ENCODE measurements at regions not wholly inside any gene's neighbourhood (a gene's known extent, or its start where the extent isn't known, plus 50 kb on each side); places are given as distances from the start of the nearest gene placed in this dataset.

- intact Hi-C loops (cut with micrococcal nuclease; ENCODE audit: unreplicated experiment), result no loop called here
- ChIA-PET CTCF (no interaction called here), POLR2A (no interaction called here)
- Mint-ChIP-seq H3K4me1 (ENCODE audit: low read depth, unreplicated experiment) (no peaks in the 10 kb centered on the region), H3K27ac (ENCODE audit: unreplicated experiment) (no peak overlapping the region), H3K27me3 (ENCODE audit: insufficient read depth, unreplicated experiment) (no peaks in the 10 kb centered on the region), H3K36me3 (ENCODE audit: insufficient read depth, unreplicated experiment) (no peaks in the 10 kb centered on the region), H3K9me3 (ENCODE audit: unreplicated experiment) (no peaks in the 10 kb centered on the region), H3K4me3 (ENCODE audit: unreplicated experiment) (no peak overlapping the region)
- no peak overlapping the region for H3K4me3 ChIP-seq (ENCODE audit: low read depth, low read length)
- H3K4me1 ChIP-seq, result no peaks in the 10 kb centered on the region
- TF ChIP-seq, protein P1, sequence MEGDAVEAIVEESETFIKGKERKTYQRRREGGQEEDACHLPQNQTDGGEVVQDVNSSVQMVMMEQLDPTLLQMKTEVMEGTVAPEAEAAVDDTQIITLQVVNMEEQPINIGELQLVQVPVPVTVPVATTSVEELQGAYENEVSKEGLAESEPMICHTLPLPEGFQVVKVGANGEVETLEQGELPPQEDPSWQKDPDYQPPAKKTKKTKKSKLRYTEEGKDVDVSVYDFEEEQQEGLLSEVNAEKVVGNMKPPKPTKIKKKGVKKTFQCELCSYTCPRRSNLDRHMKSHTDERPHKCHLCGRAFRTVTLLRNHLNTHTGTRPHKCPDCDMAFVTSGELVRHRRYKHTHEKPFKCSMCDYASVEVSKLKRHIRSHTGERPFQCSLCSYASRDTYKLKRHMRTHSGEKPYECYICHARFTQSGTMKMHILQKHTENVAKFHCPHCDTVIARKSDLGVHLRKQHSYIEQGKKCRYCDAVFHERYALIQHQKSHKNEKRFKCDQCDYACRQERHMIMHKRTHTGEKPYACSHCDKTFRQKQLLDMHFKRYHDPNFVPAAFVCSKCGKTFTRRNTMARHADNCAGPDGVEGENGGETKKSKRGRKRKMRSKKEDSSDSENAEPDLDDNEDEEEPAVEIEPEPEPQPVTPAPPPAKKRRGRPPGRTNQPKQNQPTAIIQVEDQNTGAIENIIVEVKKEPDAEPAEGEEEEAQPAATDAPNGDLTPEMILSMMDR (IDR thresholded peaks at IDR 0.05; ENCODE audit: insufficient read depth in 1 of 2, low read depth in 1 of 2, low read length in 1 of 2, severe bottlenecking in 1 of 2, unreplicated experiment in 1 of 2), result no peak
- H3K27me3 ChIP-seq (replicated peaks; ENCODE audit: control insufficient read depth, insufficient read depth, low read length), result no peaks in the 10 kb centered on the region
- BruUV-seq (replicated peaks), result no TSS peak
- H3K9me3 ChIP-seq, result no peaks in the 10 kb centered on the region
- H3K36me3 ChIP-seq (ENCODE audit: control insufficient read depth, insufficient read depth, low read length), result no peaks in the 10 kb centered on the region
- no peak for DNase-seq
Observed at GRCh38 chr1:104746994-104747393, 997.3 kb downstream of the AMY1C start.

DNA sequence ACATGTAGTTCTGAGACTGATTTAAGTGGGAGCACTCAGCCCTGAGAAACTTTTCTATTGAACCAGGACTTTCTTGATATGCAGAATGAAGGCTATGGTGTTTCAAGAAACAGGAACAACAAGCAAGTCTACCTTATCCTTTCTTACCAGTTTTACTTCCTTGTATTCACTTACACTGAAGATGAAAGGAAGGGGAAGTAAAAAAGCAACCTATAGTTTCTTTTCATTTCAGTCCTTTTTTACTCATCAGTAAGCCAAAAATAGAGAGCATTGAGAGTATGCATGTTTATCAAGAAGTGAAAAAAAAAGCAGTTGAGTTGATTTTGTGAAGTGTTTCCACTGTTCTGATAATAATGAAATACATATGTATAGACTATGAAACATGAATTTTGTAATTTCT is 1010.3 kb downstream of the AMY1C start:
- Mint-ChIP-seq H3K4me3 (ENCODE audit: unreplicated experiment) (no peak overlapping the region), H3K4me1 (ENCODE audit: low read depth, unreplicated experiment) (no peaks in the 10 kb centered on the region), H3K9me3 (ENCODE audit: unreplicated experiment) (no peaks in the 10 kb centered on the region), H3K27ac (ENCODE audit: unreplicated experiment) (no peak overlapping the region), H3K27me3 (ENCODE audit: insufficient read depth, unreplicated experiment) (no peaks in the 10 kb centered on the region), H3K36me3 (ENCODE audit: insufficient read depth, unreplicated experiment) (no peaks in the 10 kb centered on the region)
- no TSS peak for BruUV-seq (replicated peaks)
- POLR2A ChIA-PET, result no interaction called here
- Histone ChIP-seq H3K4me1 (no peaks in the 10 kb centered on the region), H3K36me3 (ENCODE audit: control insufficient read depth, insufficient read depth, low read length) (no peaks in the 10 kb centered on the region), H3K9me3 (no peaks in the 10 kb centered on the region), H3K4me3 (ENCODE audit: low read depth, low read length) (no peak overlapping the region), H3K27me3 (replicated peaks; ENCODE audit: control insufficient read depth, insufficient read depth, low read length) (no peaks in the 10 kb centered on the region)
- DNase-seq, result no peak
- TF ChIP-seq, protein P1 (IDR thresholded peaks at IDR 0.05; ENCODE audit: insufficient read depth in 1 of 2, low read depth in 1 of 2, low read length in 1 of 2, severe bottlenecking in 1 of 2, unreplicated experiment in 1 of 2), result no peak
- CTCF ChIA-PET, result no interaction called here
- intact Hi-C loops (cut with micrococcal nuclease; ENCODE audit: unreplicated experiment), result no loop called here

DNA sequence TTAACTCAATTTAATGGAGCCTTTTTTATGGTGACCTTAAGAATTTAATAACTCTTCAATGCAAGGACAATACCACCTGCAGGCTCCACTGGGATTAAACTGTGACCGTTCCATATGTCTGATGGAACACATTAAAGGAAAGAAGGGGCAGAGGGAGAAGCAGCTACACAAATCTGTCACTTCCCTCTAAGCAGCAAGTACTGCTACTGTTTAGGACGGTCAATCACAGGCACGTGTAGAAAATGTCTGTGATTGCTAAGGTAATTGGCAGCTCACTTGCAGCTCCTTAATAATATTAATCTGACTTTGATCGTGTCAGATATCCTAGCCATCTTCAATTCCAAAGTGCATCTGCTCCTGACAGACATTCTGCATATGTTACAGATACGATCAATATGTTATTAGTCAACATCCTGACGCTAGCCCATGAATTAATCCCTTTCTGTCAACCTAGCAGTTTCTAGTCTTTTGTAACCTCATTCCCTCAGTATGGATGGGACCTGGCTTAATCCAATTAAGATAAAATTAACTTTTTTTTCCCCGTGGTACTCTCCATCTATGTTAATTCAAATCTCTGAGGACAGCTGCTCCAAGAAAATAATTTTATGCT is 1012.4 kb downstream of the AMY1C start:
- BruUV-seq (replicated peaks), result no TSS peak
- H3K27ac Mint-ChIP-seq (ENCODE audit: unreplicated experiment), result no peak overlapping the region
- H3K36me3 Mint-ChIP-seq (ENCODE audit: insufficient read depth, unreplicated experiment), result no peaks in the 10 kb centered on the region
- TF ChIP-seq, protein P1 (IDR thresholded peaks at IDR 0.05; ENCODE audit: insufficient read depth in 1 of 2, low read depth in 1 of 2, low read length in 1 of 2, severe bottlenecking in 1 of 2, unreplicated experiment in 1 of 2), result no peak
- intact Hi-C loops (cut with micrococcal nuclease; ENCODE audit: unreplicated experiment), result no loop called here
- Histone ChIP-seq H3K27me3 (replicated peaks; ENCODE audit: control insufficient read depth, insufficient read depth, low read length) (no peaks in the 10 kb centered on the region), H3K9me3 (no peaks in the 10 kb centered on the region), H3K4me3 (ENCODE audit: low read depth, low read length) (no peak overlapping the region), H3K36me3 (ENCODE audit: control insufficient read depth, insufficient read depth, low read length) (no peaks in the 10 kb centered on the region), H3K4me1 (no peaks in the 10 kb centered on the region)
- no peak overlapping the region for H3K4me3 Mint-ChIP-seq (ENCODE audit: unreplicated experiment)
- no peaks in the 10 kb centered on the region for H3K4me1 Mint-ChIP-seq (ENCODE audit: low read depth, unreplicated experiment)
- ChIA-PET POLR2A (no interaction called here), CTCF (no interaction called here)
- no peaks in the 10 kb centered on the region for H3K27me3 Mint-ChIP-seq (ENCODE audit: insufficient read depth, unreplicated experiment)
- no peak for DNase-seq
- no peaks in the 10 kb centered on the region for H3K9me3 Mint-ChIP-seq (ENCODE audit: unreplicated experiment)
